ENCODE measurements at regions not wholly inside any gene's neighbourhood (a gene's known extent, or its start where the extent isn't known, plus 50 kb on each side); places are given as distances from the start of the nearest gene placed in this dataset.

DNA sequence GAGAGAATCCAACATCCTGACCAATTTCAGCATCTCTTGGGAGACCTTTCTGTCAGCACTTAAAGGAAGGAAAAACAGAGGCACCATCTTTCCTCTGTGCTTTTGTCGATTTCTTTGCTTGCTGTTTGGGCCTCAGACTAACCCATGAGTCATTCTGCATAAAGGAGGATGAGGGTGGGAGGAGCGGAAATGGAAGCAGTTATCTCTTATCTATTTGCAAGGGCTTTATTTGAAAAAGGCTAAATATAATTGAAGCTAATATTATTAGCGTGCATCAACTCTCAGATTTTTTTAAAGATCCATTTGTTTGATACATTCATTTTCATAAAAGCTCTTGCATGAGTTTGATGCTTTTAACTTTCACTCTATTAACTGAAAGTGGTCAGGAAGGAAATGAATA, 72.9 kb downstream of the ZNF622 start:
- TF ChIP-seq, protein P1, sequence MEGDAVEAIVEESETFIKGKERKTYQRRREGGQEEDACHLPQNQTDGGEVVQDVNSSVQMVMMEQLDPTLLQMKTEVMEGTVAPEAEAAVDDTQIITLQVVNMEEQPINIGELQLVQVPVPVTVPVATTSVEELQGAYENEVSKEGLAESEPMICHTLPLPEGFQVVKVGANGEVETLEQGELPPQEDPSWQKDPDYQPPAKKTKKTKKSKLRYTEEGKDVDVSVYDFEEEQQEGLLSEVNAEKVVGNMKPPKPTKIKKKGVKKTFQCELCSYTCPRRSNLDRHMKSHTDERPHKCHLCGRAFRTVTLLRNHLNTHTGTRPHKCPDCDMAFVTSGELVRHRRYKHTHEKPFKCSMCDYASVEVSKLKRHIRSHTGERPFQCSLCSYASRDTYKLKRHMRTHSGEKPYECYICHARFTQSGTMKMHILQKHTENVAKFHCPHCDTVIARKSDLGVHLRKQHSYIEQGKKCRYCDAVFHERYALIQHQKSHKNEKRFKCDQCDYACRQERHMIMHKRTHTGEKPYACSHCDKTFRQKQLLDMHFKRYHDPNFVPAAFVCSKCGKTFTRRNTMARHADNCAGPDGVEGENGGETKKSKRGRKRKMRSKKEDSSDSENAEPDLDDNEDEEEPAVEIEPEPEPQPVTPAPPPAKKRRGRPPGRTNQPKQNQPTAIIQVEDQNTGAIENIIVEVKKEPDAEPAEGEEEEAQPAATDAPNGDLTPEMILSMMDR (conservative IDR thresholded peaks at IDR 0.05 in 1 of 2, IDR thresholded peaks at IDR 0.05 in 1 of 2; ENCODE audit: extremely low read depth in 1 of 2, insufficient read depth in 1 of 2, low read depth in 1 of 2, low read length in 2 of 2), result no peak
- no peak for TF ChIP-seq EZH2 (IDR thresholded peaks at IDR 0.05; ENCODE audit: borderline replicate concordance, low read length)

All from mammary epithelial cell (primary cell).